HG02981 (cell line): ENCODE measurements at regions not wholly inside any gene's neighbourhood (a gene's known extent, or its start where the extent isn't known, plus 50 kb on each side); places are given as distances from the start of the nearest gene placed in this dataset.

Source experiments
- ATAC-seq: cut with Tn5 transposase; IDR thresholded peaks from one replicate; pipeline ENCODE4 v1.9.1; 2021; ENCODE audit warnings: mild to moderate bottlenecking, moderate library complexity; ENCODE audit not compliant: unreplicated experiment

DNA sequence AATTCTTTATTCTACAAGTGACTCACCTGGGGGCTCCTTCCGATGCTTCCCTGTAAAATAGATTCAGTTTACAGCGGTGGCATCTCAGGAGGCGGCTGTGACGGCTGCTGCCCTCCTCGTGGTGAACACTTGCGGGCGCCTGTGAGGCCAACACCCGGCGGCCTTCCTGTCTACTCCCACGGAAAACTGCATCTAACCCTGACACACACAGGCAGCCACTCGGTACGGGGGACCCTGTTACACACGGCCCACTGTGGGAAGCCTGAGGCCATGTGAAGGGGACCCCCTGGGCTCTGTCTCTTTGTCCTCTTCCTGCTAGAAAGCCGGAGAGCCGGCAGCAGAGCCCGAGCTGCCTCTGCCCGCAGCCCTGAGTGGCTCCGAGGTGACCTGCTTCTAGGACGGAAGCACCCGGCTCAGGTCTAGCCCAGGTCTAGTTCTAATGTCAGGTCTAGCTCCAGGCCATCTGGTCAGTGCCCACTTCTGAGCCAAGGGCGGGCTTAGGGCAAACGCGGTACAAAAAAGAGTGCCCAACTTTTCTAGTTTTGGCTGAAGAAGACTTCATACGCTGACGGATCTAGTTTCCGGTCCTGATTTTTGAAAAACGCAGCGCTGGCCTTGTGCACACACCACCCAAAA lies 159.4 kb downstream of the ENGASE start:
- ATAC-seq, result no peak

DNA sequence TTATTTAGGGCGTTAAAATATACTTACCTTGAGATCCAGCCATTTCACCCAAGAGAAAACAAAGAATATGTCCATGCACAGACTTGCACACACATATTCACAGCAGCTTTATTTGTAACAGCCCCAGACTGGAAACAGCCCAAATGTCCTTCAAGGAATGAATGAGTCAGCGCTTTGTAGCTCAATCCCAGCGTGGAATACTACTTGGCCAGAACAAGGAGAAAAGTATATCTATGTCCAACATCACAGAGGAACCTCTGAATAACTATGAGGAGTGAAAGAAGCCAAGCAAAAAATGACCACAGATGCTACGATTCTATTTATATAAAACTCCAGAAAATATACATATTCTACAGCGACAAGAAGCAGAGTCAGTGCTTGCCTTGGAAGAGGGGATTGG lies 158.3 kb downstream of the ENGASE start:
- ATAC-seq, result no peak

DNA sequence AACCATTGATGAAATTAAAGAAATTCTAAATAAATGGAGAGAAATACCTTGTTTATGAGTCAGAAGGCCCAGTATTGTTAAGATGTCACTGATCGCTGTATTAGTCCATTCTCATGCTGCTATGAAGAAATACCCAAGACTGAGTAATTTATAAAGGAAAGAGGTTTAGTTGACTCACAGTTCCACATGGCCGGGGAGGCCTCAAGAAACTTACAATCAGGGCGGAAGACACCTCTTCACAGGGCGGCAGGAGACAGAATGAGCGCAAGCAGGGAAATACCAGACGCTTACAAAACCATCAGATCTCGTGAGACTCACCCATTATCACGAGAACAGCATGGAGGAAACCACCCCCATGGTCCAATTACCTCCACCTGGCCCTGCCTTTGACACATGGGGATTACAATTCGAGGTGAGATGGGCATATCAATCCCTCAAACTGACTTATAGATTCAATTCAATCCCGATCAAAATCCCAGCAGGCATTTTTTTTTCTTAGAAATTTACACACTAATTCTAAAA lies 157.2 kb downstream of the ENGASE start:
- no peak for ATAC-seq

DNA sequence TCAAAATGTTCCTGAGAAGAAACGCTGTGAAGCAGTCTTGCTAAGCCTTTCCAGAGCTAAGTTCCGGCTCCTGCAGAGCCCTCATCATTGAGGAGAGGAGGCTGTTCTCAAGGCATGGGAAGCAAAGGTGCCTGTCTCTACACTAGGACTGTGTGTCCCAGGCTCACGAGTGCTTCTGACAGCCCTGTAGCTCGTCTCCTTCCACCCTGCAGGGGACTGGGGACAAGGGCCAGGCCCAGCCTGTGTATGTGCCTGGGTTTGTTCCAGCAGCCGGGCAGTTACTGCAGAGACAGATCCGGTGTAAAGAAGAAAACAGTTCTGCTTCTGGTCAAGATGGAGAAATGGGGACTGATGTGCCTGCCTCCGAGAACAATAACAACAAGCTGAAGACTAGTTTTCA lies 156.0 kb downstream of the ENGASE start:
- no peak for ATAC-seq

DNA sequence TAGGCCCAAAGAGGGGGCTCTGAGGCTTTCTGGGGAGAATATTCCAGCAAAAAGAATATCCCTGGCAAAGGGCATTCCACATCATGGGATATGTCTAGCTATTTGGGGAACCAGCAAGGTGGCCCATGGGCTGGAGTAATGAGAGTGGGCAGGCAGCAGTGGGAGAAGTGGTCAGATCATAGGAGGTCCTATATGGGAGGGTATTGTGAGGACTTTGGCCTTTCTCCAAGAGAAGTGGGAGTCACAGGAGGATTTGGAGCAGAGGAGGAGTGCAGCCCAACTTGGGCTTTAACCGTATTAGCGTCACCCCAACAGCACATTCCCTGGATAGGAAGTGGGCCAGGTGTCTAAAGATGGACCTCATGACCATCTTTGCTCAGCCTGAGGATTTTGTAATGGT lies 151.4 kb downstream of the ENGASE start:
- ATAC-seq, result no peak

DNA sequence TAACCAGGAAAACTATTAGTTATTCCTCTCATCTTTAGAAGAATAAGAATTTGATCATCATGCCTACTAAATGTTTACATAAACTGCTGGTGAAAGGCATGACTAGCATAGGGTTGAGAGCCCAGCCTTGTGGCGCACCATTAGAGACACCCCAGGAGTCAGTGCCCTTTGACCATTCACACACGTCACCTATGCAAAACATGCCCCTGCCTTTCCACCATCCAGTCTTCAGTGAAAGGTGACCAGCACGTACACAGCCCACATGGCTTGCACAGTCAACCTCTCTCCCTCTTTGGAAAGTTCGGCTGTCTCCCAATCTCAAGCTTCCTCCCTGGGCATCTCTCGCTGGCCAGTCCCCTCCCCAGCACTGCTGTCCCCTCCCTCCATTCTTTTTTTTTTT lies 150.3 kb downstream of the ENGASE start:
- no peak for ATAC-seq

DNA sequence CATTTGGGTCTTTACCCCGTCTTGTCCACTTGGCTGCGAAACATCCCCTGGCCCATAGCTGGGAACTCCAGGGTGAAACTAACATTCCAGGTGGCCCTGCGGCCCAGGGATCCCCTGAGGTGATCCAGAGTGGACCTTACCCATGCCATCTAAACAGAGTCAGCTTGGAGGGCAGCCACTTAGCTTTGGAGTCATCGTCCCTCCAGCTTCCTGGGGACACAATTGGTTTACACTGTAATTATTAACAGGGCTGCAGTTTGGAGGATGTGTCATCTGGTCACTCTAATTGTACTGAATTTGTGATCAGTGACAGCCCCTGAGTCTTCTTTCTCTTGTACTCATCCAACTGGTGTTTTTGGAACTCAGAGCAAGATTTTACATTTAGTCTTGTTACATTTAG lies 149.9 kb downstream of the ENGASE start:
- no peak for ATAC-seq

DNA sequence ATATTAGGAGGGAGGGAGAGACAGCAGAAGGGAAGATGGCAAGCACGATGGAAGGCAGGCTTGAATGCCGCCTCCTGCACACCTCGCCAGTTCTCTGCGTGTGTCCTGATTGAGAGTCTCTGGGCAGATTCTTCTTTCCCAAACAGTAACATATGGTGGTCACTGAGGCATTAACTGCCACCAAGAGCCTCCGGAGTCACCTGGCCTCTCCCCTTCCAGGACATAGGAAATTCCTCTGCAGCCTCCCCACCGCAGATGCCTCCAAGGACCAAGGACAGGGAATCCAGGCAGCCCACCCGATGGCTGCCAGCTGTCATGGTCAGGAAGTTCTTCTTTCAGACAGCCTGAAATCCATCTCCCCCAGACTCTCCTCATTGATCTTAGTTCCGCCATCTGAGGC lies 149.3 kb downstream of the ENGASE start:
- no peak for ATAC-seq

DNA sequence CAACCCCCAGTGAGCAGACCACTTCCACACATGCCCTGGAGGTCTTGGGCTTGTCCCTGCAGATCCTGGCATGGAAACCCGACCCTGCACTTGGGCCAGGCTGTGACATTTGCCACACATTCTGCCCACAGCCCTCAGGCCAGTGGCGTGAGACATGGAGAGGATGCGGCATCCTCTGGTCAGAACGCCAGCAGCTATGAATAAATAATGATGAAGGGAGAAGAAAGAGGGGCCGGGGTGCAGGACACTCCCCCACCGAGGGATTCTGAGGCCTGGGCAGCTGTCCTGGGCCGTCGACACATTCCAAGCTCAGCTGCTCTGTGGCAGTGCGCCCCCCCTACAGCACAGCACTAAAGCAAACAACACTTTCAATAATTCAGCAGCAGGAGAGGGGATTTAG lies 148.8 kb downstream of the ENGASE start:
- no peak for ATAC-seq

DNA sequence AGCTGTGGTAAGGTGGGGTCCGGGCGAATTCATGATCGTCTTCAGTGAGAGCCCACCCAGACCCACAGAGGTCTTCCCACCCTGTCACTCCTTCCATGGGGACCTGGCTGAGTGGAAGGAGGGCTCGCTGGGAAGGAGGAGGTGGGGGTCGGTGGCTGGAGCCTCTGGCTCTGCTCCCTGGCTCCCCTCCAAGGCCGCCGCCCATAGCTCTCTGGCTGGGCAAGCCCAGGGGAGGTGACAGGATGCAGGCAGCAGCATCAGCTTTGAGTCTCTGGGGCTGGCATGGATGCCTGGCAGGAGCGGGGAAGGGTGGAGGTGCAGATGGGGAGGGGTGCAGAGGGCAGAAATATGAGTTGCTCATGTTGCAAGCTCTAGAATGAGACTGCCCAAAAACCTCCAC lies 147.0 kb downstream of the ENGASE start:
- ATAC-seq, result no peak

DNA sequence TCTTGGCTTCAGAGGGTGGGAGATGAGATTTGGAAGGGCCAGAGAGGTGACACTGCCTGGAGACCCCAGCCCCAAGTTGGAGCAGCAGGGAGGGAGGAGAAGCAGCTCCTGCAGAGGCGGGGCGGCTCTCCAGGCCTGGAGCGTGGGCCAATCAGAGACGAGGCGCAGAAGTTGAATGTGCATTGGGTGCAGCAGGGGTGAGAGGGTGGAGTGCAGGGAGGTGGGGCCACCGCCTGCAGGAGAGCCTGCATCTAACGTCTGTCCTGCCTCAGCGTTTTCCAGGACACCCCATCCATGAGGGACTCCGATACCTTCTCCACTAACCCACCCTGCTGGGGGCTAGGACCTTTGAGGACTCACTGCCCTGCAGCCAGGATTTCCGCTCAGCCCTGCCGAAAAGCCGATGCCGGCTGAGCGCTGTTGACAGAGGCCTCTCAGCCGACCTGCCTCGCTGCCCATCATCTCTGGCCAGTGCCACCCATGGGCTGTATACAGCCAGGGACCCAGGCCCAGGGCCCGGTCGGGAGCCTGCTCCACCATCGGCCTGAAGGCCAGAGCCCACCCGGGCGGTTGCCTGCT lies 146.2 kb downstream of the ENGASE start:
- ATAC-seq, result no peak

DNA sequence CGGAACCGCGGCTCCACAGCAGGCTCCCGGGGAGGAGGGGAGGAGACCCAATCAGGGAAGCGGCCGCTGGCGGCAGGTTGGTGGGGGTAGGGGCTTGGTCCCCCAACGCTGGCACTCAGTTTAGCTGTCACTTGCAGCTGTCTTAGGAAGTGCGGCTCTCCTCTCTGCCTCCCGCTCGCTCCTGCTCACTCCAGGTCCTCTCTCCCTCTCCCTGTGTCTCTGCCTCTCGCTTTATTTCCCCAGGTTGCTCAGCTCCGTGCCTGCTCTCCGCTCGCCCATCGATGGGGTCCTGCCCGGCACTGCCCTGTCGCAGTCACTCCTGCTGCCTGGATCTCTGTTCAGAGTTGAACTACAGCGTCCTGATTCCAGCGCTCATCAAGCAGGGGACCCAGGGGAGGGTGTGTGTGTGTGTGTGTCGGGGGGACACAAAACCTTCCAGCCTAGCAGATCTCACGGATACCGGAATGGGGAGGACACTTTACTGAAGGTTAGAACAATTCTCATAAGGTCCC lies 145.6 kb downstream of the ENGASE start:
- no peak for ATAC-seq

DNA sequence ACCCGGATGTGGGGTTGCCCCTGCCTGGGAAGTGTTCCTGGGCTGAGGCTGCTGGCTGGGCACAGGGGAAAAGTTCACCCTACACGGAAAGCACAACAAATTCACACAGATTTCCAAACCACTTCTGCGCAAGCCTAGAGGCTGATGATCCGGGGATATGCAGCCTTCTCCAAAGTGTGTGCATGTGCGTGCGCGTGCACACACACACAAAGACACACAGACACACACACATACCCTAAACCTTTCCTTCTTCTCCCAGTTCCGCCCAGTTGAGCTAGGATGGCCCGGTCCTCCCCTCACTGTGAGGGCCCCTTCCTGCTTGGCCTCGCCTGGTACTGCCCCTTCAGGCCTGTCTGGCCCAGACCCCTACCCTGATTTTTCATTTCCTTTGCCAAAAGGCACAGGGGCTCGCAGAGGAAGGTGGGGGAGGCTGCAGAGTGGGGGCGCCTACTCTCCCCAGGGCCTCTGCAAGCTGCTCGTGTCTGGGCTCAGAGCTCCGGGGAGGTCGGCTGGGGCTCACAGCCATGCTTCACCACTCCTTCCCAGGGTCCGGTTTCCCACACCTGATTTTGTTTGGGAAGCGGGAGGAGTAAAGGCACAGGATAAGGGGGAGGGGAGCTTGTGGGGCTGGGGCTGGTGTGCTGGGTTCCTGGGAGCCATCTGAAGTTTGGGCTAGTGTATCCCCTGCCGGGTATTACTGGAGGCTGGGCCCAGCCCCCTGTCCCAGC lies 144.7 kb downstream of the ENGASE start:
- ATAC-seq, result no peak

DNA sequence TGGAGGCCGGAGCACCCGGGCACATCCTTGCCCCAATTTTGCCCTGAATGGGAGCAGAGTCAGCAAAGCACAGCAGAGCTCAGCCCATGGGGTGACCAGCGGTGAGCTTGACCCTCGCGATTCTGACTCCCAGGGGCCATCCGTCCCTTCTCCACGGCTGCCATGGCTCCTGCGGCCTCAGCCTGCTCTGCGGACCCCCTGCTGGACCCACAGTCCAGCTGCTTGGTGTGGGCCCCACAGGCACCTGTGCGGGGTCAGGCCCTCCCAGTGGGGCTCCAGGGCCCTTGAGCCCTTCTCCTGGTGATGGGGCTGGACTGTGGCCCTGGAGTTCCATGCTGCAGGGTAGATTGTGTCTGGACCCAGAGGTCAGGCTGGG lies 144.2 kb downstream of the ENGASE start:
- no peak for ATAC-seq

DNA sequence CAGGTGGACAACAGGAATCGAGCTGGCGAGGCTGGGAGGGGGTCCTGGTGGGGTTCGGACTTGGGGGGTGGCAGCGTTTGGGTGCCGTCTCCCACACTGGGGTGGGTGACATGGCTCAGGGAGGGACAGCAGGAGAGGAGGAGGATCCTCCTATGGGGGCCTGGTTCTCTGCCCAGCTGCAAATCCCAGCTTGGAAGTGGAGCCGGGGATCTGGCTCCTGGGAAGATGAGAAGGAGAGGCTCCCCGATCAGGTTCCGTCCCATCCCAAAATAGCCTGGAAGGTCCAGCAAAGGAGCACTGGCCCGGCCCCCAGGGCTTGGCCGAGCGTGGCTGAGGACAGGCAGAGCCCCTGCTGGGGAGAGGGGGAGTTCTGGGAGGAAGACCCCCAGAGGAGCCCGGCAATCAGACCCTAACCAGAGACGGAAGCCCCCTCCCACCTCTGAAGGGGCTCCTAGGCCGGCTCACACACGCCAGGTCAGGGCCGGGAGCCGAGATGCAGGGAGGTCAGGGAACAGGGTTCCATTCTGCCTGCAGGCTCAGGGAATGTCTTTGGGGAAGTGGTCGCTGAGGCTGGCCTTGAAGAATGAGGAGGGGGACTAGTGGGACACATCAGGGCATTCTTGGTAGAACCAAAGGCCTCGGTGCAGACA lies 143.7 kb downstream of the ENGASE start:
- no peak for ATAC-seq

DNA sequence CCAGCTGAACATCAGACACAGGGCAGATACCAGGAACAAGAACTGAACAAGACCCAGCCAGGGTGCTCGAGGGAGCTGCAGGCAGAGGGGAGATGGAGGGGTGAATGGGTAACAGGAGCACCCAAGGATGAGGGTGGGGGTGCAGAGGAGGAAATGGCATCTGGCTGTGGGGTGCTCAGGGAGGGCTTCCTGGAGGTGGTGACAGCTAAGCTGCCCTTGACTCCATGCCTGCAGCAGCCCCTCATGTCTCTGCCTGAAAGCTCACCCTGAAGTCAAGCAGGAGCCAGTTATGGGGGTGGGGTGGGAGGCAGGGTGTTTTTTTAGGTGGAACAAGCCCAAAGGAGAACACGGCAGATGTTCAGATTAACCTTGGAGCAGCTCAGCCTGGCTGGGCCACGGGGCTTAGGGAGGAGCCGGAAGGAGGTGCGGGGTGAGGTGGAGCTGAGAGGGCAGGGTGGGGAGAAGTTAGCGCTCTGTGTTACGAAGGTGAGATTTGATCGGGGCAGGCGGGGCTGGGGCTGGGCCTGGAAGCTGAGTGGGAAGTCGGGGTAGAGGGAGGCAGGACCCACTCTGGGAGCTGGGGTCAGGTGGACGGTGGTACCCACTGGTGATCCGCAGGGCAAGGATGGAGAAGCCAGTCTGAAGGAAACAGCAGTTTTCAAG lies 143.0 kb downstream of the ENGASE start:
- ATAC-seq, result no peak

DNA sequence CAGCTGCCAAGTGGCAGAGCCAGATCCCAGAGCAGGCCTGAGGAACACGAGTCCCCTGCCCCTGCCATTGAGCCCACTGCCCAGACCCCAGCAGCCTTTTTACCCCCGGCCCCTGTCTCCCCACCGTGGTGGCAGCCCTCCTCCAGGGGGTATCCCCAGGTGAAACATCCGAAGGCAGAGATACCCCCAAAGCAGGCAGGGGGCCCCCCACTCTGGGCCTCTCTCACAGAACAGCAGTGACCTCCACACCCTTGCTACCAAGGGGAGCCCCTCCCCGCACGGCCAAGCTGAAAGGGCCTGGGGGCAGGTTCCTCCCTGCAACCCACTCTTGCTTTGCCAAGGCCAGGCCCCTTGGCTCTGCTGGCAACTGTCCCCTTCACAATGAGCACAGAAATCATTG lies 142.2 kb downstream of the ENGASE start:
- no peak for ATAC-seq

DNA sequence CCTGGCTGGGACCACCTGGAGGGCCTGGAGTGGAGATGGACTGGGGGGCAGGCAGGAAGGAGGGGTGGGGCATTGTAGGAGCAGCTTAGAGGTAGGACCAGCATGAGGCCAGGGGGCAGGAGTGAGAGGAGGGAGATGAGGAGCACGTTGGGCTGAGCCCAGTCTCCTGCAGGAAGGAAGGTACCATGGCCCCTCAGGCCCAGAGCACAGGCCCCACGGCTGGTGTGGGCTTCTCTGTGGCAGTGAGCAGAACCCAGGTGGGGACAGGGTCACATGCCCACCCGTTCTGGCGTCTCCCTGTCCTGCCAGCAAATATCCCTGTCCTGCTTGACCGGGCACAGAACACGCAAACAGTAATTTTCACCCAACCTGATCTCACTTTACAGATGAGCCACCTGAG lies 141.8 kb downstream of the ENGASE start:
- no peak for ATAC-seq

DNA sequence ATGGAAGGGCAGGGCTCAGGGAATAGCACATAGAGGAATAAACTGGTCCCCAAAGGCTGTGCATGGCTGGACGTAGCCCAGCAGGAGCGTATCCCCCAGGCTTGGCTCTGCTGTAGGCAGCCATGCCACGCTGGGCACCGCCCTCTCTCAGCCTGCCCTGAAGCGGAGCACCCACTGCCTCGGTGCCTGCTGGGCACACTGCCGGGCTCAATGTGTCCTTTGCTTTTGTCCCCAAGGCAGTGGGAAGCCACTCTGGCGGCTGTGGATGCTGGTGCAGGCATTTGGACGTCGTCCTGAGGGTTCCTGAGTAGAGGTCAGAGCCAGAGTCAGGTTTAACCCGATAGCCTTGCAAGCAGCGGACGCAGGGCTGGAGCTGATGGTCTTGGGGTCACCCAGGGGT lies 141.0 kb downstream of the ENGASE start:
- no peak for ATAC-seq

DNA sequence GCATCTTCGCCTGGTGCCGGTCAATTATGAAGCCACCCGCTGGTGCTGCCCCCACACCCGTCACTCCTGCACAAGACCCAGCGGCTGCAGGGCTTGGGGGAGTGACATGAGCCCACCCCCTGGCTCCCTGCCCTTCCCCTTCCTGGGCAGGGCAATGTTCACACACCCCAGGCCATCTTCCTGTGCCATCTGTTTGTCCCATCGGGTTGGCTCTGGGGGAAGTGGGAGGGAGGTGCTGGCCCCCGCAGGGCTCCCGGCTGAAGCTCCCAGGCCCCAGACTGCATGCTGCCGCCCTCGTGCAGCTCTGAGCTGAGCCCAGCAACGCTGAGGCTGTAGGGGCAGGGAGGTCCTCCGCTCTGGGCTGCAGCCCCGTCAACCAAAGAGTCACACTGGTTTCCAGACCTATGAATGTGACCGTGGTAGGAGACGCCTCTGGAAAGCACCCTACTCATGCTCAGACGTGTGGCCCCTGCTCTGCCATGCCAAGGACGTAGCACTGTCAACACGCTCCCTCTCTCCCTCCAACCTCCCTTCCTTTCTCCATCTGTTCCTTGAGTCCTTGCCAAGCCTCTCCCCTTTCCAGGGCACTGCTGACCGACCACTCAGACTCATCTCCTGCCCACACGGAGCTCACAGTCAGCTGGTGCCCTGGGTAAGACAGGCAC lies 140.4 kb downstream of the ENGASE start:
- ATAC-seq, result no peak

DNA sequence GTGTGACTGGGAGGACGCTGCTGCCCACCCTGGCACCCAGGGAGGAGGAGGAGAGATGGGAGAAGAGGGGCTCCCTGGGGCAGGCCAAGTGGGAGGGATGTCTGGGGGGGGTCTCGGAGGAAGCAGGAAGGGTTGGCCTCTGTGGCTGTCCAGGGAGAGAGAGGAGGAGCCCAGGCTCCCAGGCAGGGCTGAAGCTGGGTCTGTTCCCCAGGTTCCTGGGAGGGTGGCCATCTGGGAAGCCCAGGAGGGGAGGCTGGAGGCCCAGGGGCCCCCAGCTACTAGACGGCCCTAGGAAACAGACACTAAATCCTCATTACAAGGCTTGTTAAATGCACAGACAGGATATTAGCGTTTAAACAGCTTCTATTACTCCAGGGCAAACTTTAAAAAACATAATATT lies 139.8 kb downstream of the ENGASE start:
- no peak for ATAC-seq
